Activated CD8-positive, alpha-beta memory T cell treated with anti-CD3 and anti-CD28 coated beads for 4 hours (primary cell): ENCODE measurements at regions not wholly inside any gene's neighbourhood (a gene's known extent, or its start where the extent isn't known, plus 50 kb on each side); places are given as distances from the start of the nearest gene placed in this dataset.

Experiments
- DNase-seq, 2 donors: peaks; one replicate each; pipeline ENCODE4 v3.0.0-alpha.2; 2020; ENCODE audit warnings: low read depth in 2 of 2

DNA sequence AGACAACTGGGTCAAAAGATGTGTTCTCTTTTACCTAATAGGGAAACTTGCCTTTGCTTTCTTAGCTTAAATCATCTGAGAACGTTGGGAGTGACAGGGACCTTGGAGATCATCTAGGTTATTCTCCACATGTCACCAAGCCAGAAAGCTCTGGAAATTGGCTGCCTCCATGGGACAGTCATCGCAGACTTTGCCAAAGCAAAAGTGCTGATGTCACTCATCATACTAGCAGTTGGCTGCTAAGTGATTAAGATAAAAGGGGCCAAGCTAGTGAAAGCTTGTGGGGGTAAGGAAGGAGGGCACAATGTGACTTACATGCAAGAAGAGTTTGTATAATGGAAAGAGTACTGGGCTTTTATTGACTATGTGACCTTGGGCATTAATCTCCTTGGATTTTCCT is 198.0 kb upstream of the PFN2 start:
- DNase-seq: no peak

GRCh38 chr3:150165396-150166094 is 194.8 kb upstream of the PFN2 start:
- DNase-seq: no peak

DNA sequence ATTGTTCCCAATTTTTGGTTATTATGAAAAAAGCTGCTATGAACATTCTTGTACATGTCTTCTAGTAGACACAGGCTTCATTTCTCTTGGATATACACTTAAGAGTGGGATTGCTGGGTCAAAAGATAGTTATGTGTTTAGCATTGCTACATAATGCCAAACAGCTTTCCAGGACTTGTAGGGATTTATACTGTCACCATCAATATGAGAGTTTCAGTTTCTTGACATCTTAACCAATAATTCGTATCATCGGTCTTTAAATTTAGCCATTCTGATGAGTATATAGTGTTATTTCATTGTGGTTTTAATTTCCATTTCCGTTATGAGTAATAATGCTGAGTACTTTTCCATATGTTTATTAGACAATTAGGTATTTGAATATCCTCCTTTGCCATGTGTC is 190.3 kb upstream of the PFN2 start:
- DNase-seq: no peak

DNA sequence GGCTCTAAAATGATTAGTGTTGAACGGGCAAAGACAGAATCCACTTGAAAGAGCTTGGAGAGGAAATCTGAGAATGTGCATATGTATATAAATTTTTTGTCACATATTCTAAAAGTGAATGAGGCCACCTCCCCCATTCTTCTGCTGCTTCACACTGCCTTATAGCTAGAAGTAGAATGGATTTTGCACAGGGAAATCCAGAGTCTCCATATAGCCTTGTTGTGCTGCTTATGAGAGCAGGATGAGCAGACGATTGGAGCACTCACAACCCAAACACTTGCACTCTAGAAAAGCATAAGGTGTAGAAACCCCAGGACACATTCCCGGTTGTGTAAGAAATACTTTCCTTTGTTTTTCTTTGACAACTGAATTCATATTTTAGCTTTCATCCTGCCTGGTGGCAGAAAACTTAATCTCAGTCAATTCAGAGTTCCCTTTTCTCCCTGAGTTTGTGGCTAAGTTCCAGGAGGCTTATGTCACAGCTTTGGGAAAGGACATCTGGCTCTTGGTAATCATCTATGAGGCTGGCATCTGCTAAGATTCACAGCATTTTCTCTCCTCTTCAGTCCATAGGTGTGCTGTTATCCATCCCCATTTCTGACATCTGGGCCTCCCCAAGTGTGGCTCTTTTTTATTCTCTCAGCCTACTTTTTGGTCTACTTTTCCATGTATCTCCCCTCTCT is 188.4 kb upstream of the PFN2 start:
- DNase-seq: no peak

DNA sequence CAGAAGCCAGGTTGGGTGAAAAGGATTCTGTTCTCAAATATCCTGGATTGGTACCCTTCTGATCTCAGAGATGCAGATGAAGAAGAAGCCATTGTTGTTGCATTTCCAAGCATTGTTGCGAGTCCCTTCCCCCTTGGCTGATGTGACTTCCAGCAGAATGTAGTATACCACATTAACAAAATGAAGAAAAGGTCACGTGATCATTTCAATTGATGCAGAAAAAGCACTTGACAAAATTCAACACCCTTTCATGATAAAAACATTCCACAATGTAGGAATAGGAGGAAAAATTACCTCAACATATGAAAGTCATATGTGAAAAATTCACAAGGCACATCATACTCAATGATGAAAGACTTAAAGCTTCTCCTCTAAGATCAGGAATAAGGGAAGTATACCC is 181.9 kb upstream of the PFN2 start:
- no peak for DNase-seq

- no peak for DNase-seq
Measured at GRCh38 chr3:150150633-150151032, 179.9 kb upstream of the PFN2 start.

- no peak for DNase-seq
Measured at GRCh38 chr3:150149651-150150051, 179.0 kb upstream of the PFN2 start.

DNA sequence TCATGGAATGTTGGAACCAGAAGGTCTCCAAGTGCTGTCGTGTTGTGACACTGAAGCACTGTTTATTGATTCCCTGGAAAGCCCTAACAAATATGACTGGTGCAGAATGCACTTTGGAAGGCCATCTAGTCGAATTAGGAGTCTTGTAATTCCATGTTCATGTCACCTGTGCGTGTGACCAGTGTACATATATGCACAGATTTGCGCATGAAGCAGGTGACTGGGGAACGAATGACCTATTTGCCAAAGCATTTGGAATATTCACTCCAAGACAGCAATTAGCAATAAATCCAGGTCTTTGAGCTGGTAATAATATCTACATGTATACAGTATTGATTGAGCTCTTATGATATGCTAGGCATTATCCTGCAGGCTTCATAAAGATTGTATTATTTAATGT is 177.5 kb upstream of the PFN2 start:
- no peak for DNase-seq

- DNase-seq: no peak
Measured at GRCh38 chr3:150147776-150148175, 177.1 kb upstream of the PFN2 start.

DNA sequence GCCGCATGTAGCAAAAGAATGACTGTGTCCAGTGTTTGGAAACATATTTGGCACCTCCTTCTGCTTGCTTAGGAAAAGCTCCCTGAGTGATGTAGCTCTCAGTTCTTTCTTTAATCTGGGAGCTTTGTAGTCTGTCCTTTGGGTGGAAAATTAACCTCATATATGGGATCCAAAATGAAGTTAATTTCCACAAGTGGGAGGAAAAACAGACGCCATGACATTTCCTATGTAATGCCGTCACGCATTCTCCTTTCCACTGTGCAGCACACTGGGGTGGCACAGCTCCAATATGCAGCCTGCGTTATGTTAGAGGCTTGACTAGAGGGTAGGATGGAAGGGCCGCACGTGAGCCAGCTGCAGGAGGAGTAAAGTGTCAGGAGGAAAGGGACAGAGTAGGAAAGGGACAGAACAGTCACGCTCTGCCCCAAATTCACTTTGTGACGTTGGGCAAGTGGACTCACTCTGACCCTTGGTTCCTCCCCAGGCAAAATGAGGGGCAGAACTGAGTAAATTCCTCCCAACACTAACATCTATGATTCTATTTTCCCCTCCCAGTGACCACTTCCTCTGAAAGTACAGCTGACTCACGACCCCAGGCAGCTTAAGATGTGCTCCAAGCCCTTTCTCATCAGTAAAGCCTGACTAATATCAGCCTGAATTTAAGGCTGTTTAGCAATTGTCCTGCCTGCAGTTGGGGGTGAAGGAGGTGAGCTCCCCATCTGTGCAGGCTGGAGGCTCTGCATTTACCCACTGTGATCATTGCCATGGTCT is 176.5 kb upstream of the PFN2 start:
- no peak for DNase-seq

DNA sequence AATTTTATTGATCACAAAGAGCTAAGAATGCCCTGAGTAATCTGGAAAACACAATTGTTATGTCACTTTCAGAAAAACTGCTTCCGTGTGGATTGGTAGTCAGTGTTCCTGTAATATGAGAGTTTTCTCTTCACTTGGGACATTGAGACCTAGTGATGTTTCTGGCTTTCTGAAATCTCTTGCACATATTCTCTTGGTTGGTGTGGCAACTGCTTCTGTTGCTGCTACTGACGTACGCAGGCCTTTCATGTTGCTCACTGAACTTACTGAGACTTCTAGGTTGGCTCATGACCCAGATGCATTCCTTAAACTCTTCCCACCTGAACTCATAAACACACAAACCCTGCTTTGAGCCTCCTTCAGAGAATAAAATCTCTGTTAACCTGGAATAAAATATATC is 175.0 kb upstream of the PFN2 start:
- no peak for DNase-seq

- no peak for DNase-seq
Measured at GRCh38 chr3:150144191-150144708, 173.6 kb upstream of the PFN2 start.

DNA sequence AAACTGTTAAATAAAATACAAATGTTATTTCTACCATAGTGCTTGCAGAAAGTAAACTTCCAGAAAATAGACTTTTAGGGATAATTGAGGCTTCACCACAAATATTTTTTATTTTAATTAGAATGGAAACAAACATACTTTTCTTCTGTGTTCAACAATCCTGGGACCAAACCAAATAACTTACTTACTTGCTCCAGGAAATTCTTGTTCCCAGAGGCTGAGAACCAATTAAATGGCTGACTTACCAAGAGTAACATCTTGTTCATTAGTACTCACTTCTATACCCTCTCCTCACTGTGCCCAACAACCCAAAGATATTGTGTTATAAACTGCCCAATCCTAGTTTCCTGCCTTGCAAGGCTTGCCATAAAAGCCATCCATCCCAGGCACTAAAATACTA is 172.2 kb upstream of the PFN2 start:
- no peak for DNase-seq

- no peak for DNase-seq
Measured at GRCh38 chr3:150141790-150142326, 171.2 kb upstream of the PFN2 start.

GRCh38 chr3:150140614-150141321 is 170.1 kb upstream of the PFN2 start:
- DNase-seq: no peak

DNA sequence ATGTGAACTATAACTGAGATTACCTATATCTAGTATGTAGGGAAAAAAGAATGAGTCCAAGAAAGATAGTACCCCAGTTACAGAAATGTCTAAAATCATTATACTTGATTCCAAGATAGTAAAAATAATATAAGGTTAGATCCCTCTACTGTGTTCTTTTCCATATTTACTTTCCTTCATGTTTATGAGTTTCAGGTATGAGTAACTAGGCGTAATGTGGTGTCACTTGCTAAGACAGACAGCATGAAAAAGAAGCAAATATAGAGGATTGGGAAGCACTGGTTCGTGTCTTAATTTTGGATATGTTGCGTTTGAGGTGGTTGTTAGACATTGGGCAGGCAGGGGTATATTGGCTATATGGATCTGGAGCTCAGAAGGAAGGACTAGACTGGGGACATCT is 168.1 kb upstream of the PFN2 start:
- no peak for DNase-seq

- DNase-seq: no peak
Measured at GRCh38 chr3:150136242-150136641, 165.5 kb upstream of the PFN2 start.

- DNase-seq: no peak
Measured at GRCh38 chr3:150135287-150135721, 164.6 kb upstream of the PFN2 start.

DNA sequence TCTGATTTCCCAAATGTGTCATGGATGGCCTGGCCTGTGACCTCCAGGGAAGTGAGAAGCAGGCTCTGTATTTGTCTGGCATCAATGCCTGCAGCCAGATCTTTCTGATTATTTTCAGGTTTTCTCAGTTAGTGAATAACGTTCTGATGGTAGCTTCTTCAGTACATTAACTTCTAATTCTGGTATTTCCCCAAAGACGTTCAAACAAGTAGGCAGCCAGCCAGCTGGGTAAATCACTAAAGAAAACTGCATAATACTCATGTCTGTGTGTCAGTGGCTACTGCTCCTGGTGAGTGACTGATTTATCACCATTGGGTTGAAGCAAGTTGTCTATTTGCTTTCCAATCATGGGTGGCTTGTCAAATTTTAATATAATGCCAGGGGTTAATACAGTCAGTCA is 162.6 kb upstream of the PFN2 start:
- no peak for DNase-seq

DNA sequence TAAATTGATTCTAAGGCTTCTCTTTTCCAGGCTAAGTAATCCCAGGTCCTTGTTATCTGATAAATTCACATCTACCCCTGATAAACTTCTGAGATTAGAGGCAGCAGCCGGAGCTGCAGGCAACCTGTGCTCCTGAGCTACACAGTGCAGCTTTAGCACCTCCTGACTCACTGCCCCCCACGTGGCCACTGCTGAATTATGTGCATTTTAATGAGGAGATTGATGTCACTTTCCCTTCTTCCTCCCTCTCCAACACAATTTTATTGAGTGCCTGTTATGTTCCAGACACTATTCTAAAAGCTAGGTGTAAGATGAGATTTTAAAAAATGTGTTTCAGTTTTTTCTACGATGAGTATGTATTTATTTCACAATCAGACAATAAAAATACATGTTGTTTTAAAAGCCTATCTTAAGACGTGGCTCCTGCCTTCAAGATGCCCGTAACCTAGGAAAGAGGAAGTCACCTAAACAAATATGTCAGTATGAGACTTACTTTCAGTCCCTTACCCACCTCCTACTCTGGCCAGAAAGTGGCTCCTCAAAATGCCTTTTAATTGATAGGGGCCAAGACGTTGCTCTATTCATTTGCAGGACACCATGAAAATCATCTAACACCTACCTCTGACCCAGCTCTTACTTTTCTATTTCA is 161.5 kb upstream of the PFN2 start:
- no peak for DNase-seq

- no peak for DNase-seq
Measured at GRCh38 chr3:150131663-150132062, 161.0 kb upstream of the PFN2 start.
